Stimulated activated naive CD8-positive, alpha-beta T cell treated with anti-CD3 and anti-CD28 coated beads, Interleukin-15, Interleukin-2, amounts not matched to agents 100 ng/mL and 50 ng/mL, for 24 hours (primary cell): ENCODE measurements at regions not wholly inside any gene's neighbourhood (a gene's known extent, or its start where the extent isn't known, plus 50 kb on each side); places are given as distances from the start of the nearest gene placed in this dataset.

Source experiments
- H3K27ac Mint-ChIP-seq: one replicate; pipeline ENCODE4 v1.8.0; 2021; ENCODE audit warnings: mild to moderate bottlenecking, mixed read lengths
- H3K27me3 Mint-ChIP-seq: one replicate; pipeline ENCODE4 v1.8.0; 2021; ENCODE audit warnings: mixed read lengths
- H3K36me3 Mint-ChIP-seq: one replicate; pipeline ENCODE4 v1.8.0; 2021; ENCODE audit warnings: low read depth, mixed read lengths
- H3K4me1 Mint-ChIP-seq: one replicate; pipeline ENCODE4 v1.8.0; 2021; ENCODE audit warnings: low read depth, mixed read lengths
- H3K4me3 Mint-ChIP-seq: one replicate; pipeline ENCODE4 v1.8.0; 2021; ENCODE audit warnings: mild to moderate bottlenecking, mixed read lengths
- H3K9me3 Mint-ChIP-seq: one replicate; pipeline ENCODE4 v1.8.0; 2021; ENCODE audit warnings: mixed read lengths

GRCh38 chr2:238747114-238747513, 100.8 kb upstream of the TWIST2 start:
- Mint-ChIP-seq H3K27ac (no peak overlapping the region), H3K9me3 (peaks cover 7% of the 10 kb centered on the region), H3K36me3 (no peaks in the 10 kb centered on the region), H3K4me3 (no peak overlapping the region), H3K27me3 (peaks cover 13% of the 10 kb centered on the region), H3K4me1 (no peaks in the 10 kb centered on the region)

GRCh38 chr2:238747557-238747956, 100.3 kb upstream of the TWIST2 start:
- Mint-ChIP-seq H3K4me1 (no peaks in the 10 kb centered on the region), H3K36me3 (no peaks in the 10 kb centered on the region), H3K4me3 (no peak overlapping the region), H3K27me3 (peaks cover 13% of the 10 kb centered on the region), H3K27ac (no peak overlapping the region), H3K9me3 (peaks cover 7% of the 10 kb centered on the region)

GRCh38 chr2:238750212-238750904, 97.5 kb upstream of the TWIST2 start:
- H3K27ac Mint-ChIP-seq = no peak overlapping the region
- peaks cover 7% of the 10 kb centered on the region for H3K9me3 Mint-ChIP-seq

GRCh38 chr2:238754259-238754658, 93.6 kb upstream of the TWIST2 start:
- no peaks in the 10 kb centered on the region for H3K36me3 Mint-ChIP-seq
- H3K4me1 Mint-ChIP-seq = no peaks in the 10 kb centered on the region
- peaks cover 4% of the 10 kb centered on the region for H3K9me3 Mint-ChIP-seq
- H3K27ac Mint-ChIP-seq = no peak overlapping the region
- peaks cover 14% of the 10 kb centered on the region for H3K27me3 Mint-ChIP-seq
- no peak overlapping the region for H3K4me3 Mint-ChIP-seq

More at GRCh38 chr2:238750212-238750904, 97.5 kb upstream of the TWIST2 start:
- Mint-ChIP-seq H3K27me3 (peaks cover 8% of the 10 kb centered on the region), H3K36me3 (no peaks in the 10 kb centered on the region), H3K4me3 (no peak overlapping the region), H3K4me1 (no peaks in the 10 kb centered on the region)

GRCh38 chr2:238761868-238762267, 86.0 kb upstream of the TWIST2 start:
- H3K36me3 Mint-ChIP-seq = no peaks in the 10 kb centered on the region
- no peak overlapping the region for H3K4me3 Mint-ChIP-seq
- no peaks in the 10 kb centered on the region for H3K9me3 Mint-ChIP-seq
- H3K27ac Mint-ChIP-seq = no peak overlapping the region
- H3K27me3 Mint-ChIP-seq = peaks cover 26% of the 10 kb centered on the region
- no peaks in the 10 kb centered on the region for H3K4me1 Mint-ChIP-seq

GRCh38 chr2:238763471-238763995, 84.4 kb upstream of the TWIST2 start:
- H3K27me3 Mint-ChIP-seq = peaks cover 20% of the 10 kb centered on the region
- H3K4me3 Mint-ChIP-seq = no peak overlapping the region
- H3K9me3 Mint-ChIP-seq = no peaks in the 10 kb centered on the region
- H3K4me1 Mint-ChIP-seq = no peaks in the 10 kb centered on the region
- H3K36me3 Mint-ChIP-seq = no peaks in the 10 kb centered on the region
- H3K27ac Mint-ChIP-seq = no peak overlapping the region

- no peak overlapping the region for H3K27ac Mint-ChIP-seq
- H3K36me3 Mint-ChIP-seq = no peaks in the 10 kb centered on the region
- H3K9me3 Mint-ChIP-seq = no peaks in the 10 kb centered on the region
- H3K4me3 Mint-ChIP-seq = no peak overlapping the region
- H3K4me1 Mint-ChIP-seq = no peaks in the 10 kb centered on the region
- peaks cover 28% of the 10 kb centered on the region for H3K27me3 Mint-ChIP-seq
These were observed 82.3 kb upstream of the TWIST2 start for GRCh38 chr2:238765590-238765989.

- Mint-ChIP-seq H3K36me3 (no peaks in the 10 kb centered on the region), H3K27ac (no peak overlapping the region), H3K4me1 (no peaks in the 10 kb centered on the region), H3K27me3 (peaks cover 20% of the 10 kb centered on the region), H3K4me3 (no peak overlapping the region), H3K9me3 (no peaks in the 10 kb centered on the region)
These were observed 76.7 kb upstream of the TWIST2 start for GRCh38 chr2:238771218-238771617.

GRCh38 chr2:238771639-238772038, 76.2 kb upstream of the TWIST2 start:
- H3K4me1 Mint-ChIP-seq = no peaks in the 10 kb centered on the region
- H3K4me3 Mint-ChIP-seq = no peak overlapping the region
- H3K36me3 Mint-ChIP-seq = no peaks in the 10 kb centered on the region
- no peak overlapping the region for H3K27ac Mint-ChIP-seq
- H3K27me3 Mint-ChIP-seq = peaks cover 17% of the 10 kb centered on the region
- no peaks in the 10 kb centered on the region for H3K9me3 Mint-ChIP-seq

GRCh38 chr2:238772635-238773297, 75.1 kb upstream of the TWIST2 start:
- H3K4me1 Mint-ChIP-seq = no peaks in the 10 kb centered on the region
- no peaks in the 10 kb centered on the region for H3K36me3 Mint-ChIP-seq
- no peak overlapping the region for H3K27ac Mint-ChIP-seq
- H3K4me3 Mint-ChIP-seq = no peak overlapping the region
- H3K27me3 Mint-ChIP-seq = peaks cover 17% of the 10 kb centered on the region
- no peaks in the 10 kb centered on the region for H3K9me3 Mint-ChIP-seq

GRCh38 chr2:238773472-238773871, 74.4 kb upstream of the TWIST2 start:
- peaks cover 17% of the 10 kb centered on the region for H3K27me3 Mint-ChIP-seq
- H3K4me1 Mint-ChIP-seq = no peaks in the 10 kb centered on the region
- H3K27ac Mint-ChIP-seq = no peak overlapping the region
- H3K9me3 Mint-ChIP-seq = no peaks in the 10 kb centered on the region
- no peaks in the 10 kb centered on the region for H3K36me3 Mint-ChIP-seq
- no peak overlapping the region for H3K4me3 Mint-ChIP-seq

GRCh38 chr2:238774071-238774470, 73.8 kb upstream of the TWIST2 start:
- H3K27ac Mint-ChIP-seq = no peak overlapping the region
- no peaks in the 10 kb centered on the region for H3K4me1 Mint-ChIP-seq
- H3K4me3 Mint-ChIP-seq = no peak overlapping the region
- H3K36me3 Mint-ChIP-seq = no peaks in the 10 kb centered on the region
- peaks cover 12% of the 10 kb centered on the region for H3K27me3 Mint-ChIP-seq
- H3K9me3 Mint-ChIP-seq = no peaks in the 10 kb centered on the region

GRCh38 chr2:238774980-238775509, 72.8 kb upstream of the TWIST2 start:
- no peak overlapping the region for H3K27ac Mint-ChIP-seq
- peaks cover 5% of the 10 kb centered on the region for H3K27me3 Mint-ChIP-seq
- H3K4me1 Mint-ChIP-seq = no peaks in the 10 kb centered on the region
- H3K4me3 Mint-ChIP-seq = no peak overlapping the region
- no peaks in the 10 kb centered on the region for H3K9me3 Mint-ChIP-seq
- H3K36me3 Mint-ChIP-seq = no peaks in the 10 kb centered on the region

GRCh38 chr2:238775591-238775990, 72.3 kb upstream of the TWIST2 start:
- H3K27ac Mint-ChIP-seq = peak overlapping the region; percentile 1
- no peaks in the 10 kb centered on the region for H3K9me3 Mint-ChIP-seq
- H3K36me3 Mint-ChIP-seq = no peaks in the 10 kb centered on the region
- H3K27me3 Mint-ChIP-seq = peaks cover 5% of the 10 kb centered on the region
- H3K4me3 Mint-ChIP-seq = no peak overlapping the region
- H3K4me1 Mint-ChIP-seq = no peaks in the 10 kb centered on the region

GRCh38 chr2:238776003-238776760, 71.7 kb upstream of the TWIST2 start:
- Mint-ChIP-seq H3K4me1 (no peaks in the 10 kb centered on the region), H3K4me3 (no peak overlapping the region), H3K27me3 (peaks cover 5% of the 10 kb centered on the region), H3K9me3 (no peaks in the 10 kb centered on the region), H3K36me3 (no peaks in the 10 kb centered on the region), H3K27ac (no peak overlapping the region)
